SU-DHL-6 (cell line): ENCODE measurements at regions not wholly inside any gene's neighbourhood (a gene's known extent, or its start where the extent isn't known, plus 50 kb on each side); places are given as distances from the start of the nearest gene placed in this dataset.

ENCODE experiments used
- EZH2phosphoT487 ChIP-seq: fragments of 200-600 bp; sonication (generic), shearing (Covaris generic); conservative IDR thresholded peaks from 2 replicates; pipeline ENCODE4 v1.6.1; 2018; ENCODE audit warnings: mild to moderate bottlenecking, antibody characterized with exemption, low read length, moderate library complexity, mixed read lengths
- TF ChIP-seq, protein P1 (sequence below): fragments of 200-600 bp; sonication (generic); IDR thresholded peaks from one replicate; pipeline ENCODE4 v1.5.1; 2017; ENCODE audit warnings: antibody characterized with exemption, mild to moderate bottlenecking, low read length, moderate library complexity; ENCODE audit not compliant: insufficient read depth, poor library complexity, severe bottlenecking

DNA sequence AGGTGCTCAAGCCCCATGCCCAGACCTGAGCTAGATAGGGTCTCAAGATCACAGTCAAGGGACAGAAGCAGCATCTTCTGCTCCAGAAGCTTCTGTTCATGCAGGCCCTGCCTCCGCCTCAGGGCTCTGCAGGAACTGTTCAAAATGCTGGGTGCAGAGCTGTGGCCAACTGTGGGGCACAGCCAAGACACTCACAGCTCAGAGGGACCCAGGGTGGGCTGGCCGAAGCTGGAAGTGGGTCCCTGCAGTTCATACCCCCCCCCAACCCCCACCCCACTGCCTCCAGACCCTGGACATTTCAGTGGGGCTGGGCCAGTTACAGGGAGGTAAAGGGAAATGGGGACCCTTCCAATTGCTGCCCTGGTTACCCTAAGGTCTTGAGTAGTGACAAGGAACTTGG is 129.0 kb downstream of the CRYBB2 start:
- TF ChIP-seq, protein P1, sequence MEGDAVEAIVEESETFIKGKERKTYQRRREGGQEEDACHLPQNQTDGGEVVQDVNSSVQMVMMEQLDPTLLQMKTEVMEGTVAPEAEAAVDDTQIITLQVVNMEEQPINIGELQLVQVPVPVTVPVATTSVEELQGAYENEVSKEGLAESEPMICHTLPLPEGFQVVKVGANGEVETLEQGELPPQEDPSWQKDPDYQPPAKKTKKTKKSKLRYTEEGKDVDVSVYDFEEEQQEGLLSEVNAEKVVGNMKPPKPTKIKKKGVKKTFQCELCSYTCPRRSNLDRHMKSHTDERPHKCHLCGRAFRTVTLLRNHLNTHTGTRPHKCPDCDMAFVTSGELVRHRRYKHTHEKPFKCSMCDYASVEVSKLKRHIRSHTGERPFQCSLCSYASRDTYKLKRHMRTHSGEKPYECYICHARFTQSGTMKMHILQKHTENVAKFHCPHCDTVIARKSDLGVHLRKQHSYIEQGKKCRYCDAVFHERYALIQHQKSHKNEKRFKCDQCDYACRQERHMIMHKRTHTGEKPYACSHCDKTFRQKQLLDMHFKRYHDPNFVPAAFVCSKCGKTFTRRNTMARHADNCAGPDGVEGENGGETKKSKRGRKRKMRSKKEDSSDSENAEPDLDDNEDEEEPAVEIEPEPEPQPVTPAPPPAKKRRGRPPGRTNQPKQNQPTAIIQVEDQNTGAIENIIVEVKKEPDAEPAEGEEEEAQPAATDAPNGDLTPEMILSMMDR: no peak
- no peak for TF ChIP-seq EZH2phosphoT487
